GM20431 (cell line): ENCODE measurements at regions not wholly inside any gene's neighbourhood (a gene's known extent, or its start where the extent isn't known, plus 50 kb on each side); places are given as distances from the start of the nearest gene placed in this dataset.

Experiments used
- in situ Hi-C: fragments of 300-500 bp; cut with MseI, MboI; formaldehyde crosslinking; loops from one replicate; pipeline ENCODE4 v1.15.0; 2020; ENCODE audit warnings: low sequenced_read_pairs; ENCODE audit not compliant: unreplicated experiment

- in situ Hi-C loops: loop anchor here (25.0 kb wide), 1 partner anchor 1075 kb away; no protein-coding TSS in a partner anchor
These were observed 240.6 kb downstream of the PTBP2 start for GRCh38 chr1:96962216-96962615.

DNA sequence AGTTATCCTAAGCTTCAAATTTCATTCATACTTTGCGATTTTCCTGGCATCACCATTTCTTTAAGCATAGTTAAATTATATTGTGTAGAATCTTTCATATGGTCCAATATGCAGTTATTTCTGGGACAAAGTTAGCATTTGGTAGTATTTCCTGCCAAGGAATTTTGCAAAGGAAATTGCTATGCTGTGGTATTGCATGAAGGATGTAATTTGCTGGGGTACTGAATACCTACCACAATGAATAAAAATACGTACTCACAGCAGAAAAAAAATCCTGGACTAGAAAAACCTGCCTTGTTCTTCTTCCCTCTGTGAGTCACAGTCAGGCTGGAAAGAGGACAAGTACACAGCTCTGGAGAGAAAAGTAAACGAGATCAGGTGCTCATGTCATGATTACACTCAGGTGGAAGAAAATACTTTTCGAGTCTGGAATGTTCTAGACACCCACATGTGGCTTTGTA is 241.2 kb downstream of the PTBP2 start:
- in situ Hi-C loops: loop anchor here (25.0 kb wide), 1 partner anchor 1075 kb away; no protein-coding TSS in a partner anchor

- in situ Hi-C loops: loop anchor here (25.0 kb wide), 1 partner anchor 1073 kb away; no protein-coding TSS in a partner anchor
These were observed 243.2 kb downstream of the PTBP2 start for GRCh38 chr1:96964761-96965160.

DNA sequence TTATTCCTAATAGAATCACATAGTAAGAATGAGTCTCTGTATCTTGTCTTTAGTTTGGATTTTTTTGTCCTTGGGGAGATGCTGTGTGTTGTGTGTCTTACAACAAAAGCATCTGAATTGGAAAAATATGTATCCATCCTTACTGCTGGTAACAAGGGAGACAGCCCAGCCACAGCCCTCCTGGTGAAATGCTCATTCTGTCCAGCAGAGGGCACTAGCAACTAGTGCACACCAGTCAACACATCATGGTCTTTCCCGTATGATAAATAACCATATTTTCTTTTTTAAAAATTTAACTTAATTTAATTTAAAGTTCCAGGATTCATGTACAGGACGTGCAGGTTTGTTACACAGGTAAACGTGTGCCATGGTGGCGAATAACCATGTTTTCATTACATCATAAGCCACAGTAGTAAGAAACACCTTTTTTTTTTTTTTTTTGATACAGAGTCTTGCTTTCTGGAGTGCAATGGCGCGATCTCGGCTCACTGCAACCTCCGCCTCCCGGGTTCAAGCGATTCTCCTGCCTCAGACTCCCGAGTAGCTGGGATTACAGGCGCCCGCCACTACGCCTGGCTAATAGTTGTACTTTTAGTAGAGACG is 245.1 kb downstream of the PTBP2 start:
- in situ Hi-C loops: loop anchor here (25.0 kb wide), 1 partner anchor 1071 kb away; no protein-coding TSS in a partner anchor

GRCh38 chr1:96967311-96967710 is 245.7 kb downstream of the PTBP2 start:
- in situ Hi-C loops: loop anchor here (25.0 kb wide), 1 partner anchor 1070 kb away; no protein-coding TSS in a partner anchor

GRCh38 chr1:96968541-96968940 is 247.0 kb downstream of the PTBP2 start:
- in situ Hi-C loops: loop anchor here (25.0 kb wide), 1 partner anchor 1069 kb away; no protein-coding TSS in a partner anchor

DNA sequence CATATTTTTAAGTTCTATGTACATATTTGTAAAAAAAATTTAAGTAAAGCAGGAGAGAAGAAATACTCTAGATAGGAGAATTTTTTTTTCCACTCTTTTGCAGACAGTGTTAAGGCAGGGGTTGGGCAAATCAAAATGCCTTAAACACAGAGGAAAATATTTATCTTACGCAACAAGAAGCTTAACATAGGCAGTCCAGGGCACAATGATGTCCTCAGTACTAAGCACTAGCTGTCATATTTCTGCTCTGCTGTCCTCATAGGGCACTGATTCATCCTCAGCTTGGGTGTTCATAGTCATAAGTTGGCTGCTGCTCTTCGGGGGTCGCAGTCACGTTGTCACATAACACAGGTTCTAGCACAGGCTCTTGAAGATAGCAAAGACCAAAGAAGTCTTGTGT is 247.4 kb downstream of the PTBP2 start:
- in situ Hi-C loops: loop anchor here (25.0 kb wide), 1 partner anchor 1068 kb away; no protein-coding TSS in a partner anchor

GRCh38 chr1:96969656-96970163 is 248.1 kb downstream of the PTBP2 start:
- in situ Hi-C loops: loop anchor here (25.0 kb wide), 1 partner anchor 1068 kb away; no protein-coding TSS in a partner anchor

GRCh38 chr1:96971439-96971838 is 249.9 kb downstream of the PTBP2 start:
- in situ Hi-C loops: loop anchor here (25.0 kb wide), 1 partner anchor 1066 kb away; no protein-coding TSS in a partner anchor

GRCh38 chr1:96971849-96972602 is 250.4 kb downstream of the PTBP2 start:
- in situ Hi-C loops: loop anchor here (25.0 kb wide), 1 partner anchor 1065 kb away; no protein-coding TSS in a partner anchor

GRCh38 chr1:96973605-96974004 is 252.0 kb downstream of the PTBP2 start:
- in situ Hi-C loops: loop anchor here (25.0 kb wide), 1 partner anchor 1064 kb away; no protein-coding TSS in a partner anchor

DNA sequence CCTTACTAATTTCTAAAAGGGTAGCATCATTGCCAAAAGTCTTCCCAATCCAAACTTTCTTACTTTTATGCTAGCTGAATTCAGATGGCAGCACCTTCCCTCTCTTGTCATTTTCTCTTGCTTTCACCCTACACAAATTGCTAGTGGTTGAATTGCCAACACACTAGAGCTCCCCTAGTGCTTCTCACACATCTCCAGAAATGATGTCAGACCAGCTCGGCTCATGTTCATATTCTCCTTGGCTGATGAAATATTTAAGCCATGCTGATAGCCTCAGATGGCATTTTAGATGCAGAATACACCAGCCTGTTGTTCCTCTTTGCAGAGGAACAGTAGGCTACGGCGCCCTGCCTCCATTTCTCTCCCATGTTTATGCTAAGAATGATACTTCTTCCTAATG is 256.9 kb downstream of the PTBP2 start:
- in situ Hi-C loops: no loop called here

- in situ Hi-C loops: no loop called here
These were observed 257.3 kb downstream of the PTBP2 start for GRCh38 chr1:96978901-96979300.

DNA sequence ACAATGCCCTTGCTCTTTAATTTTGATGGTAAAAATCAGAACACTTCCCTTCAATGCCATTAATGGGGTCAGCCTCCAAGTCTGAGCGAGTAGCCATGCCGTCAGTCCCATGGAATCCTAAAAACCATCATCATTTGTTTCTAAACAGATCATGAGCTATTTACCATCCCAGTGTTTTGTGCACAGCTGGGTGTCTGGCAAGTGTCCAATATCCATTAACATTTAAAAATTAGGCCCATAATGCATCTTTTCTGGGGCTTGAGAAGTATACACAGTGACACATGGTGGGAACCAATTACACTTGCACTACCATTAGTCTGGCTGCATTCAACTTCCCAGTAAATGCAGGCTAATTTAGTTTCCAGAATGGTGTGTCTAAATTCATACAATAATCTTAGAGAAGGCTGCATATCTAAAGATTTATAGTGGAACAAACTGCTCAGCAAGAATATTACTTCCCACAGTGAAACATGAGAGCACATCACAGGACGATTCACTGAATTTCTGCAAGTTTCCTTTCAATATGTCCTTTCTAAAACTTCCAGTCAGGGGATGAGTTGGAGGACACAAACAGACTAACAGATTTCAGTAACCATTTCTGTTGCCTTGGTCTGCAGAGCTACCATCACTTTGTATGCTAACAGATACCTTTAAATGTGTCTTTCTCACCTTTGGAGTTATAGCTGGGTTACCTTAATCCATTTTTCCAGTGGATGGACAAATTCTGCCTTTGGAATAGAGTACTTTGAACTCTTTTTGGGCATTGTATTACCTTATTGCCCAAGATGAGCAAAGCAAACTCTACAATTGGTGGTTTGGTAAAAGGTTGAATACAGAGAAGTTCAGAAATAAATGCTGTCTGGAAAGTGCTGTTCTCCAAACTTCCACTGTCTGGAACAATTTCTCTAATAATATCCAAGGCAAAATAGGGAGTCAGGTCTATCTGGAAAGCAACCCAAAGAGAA is 258.0 kb downstream of the PTBP2 start:
- in situ Hi-C loops: no loop called here

DNA sequence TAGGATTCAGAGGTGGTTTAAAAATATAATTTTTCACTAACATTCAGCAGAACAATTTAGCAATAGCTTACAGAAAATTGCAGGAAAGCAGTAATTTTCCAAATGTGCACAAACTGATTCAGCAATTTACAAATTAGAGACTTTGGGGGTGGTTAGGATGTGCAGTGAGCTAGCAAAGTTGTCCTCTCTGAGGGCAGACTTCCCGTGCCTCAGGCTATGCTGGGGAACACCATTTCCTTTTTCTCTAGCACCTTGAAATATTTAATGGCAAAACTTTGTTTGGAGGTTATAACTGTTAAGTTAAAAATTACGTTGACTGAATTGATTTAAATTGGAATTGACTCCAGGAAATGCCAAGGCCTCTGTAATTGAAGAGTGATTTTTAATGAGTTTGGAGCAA is 258.9 kb downstream of the PTBP2 start:
- in situ Hi-C loops: no loop called here

DNA sequence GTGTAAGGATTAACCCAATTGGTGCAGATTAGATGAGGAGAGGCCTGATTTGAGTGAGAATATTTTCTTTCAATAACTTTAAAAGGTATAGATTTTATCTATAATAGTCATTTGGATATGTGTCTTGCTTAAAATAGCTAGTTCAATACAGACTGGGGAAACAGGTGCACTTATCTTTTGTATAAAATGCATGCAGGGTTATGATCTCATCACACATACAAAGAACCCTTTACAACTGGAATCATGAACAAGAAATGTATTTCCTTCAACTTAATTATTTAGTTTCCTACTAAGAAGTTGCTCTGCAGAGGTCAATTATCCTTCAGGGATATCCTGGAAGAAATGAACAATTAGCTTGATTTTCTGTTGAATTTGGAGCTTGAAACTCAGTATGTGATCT is 259.6 kb downstream of the PTBP2 start:
- in situ Hi-C loops: no loop called here

- in situ Hi-C loops: no loop called here
These were observed 260.5 kb downstream of the PTBP2 start for GRCh38 chr1:96982118-96982517.

- in situ Hi-C loops: no loop called here
These were observed 262.3 kb downstream of the PTBP2 start for GRCh38 chr1:96983866-96984265.

GRCh38 chr1:96987186-96987703 is 265.7 kb downstream of the PTBP2 start:
- in situ Hi-C loops: no loop called here
